ENCODE measurements at regions not wholly inside any gene's neighbourhood (a gene's known extent, or its start where the extent isn't known, plus 50 kb on each side); places are given as distances from the start of the nearest gene placed in this dataset.

GRCh38 chr21:21851205-21851604 is 853.0 kb downstream of the NCAM2 start:
- no peak for TF ChIP-seq CTCF (IDR thresholded peaks at IDR 0.05; ENCODE audit: extremely low read depth, insufficient read depth, missing control alignments)
- in situ Hi-C loops (cut with MboI; ENCODE audit: low pct_unique_long_range_greater_than_20kb, low sequenced_read_pairs, unreplicated experiment): no loop called here
- no peak for DNase-seq (ENCODE audit: low spot score)

GRCh38 chr21:21851657-21852056 is 853.4 kb downstream of the NCAM2 start:
- no peak for DNase-seq (ENCODE audit: low spot score)
- in situ Hi-C loops (cut with MboI; ENCODE audit: low pct_unique_long_range_greater_than_20kb, low sequenced_read_pairs, unreplicated experiment): no loop called here
- TF ChIP-seq CTCF (IDR thresholded peaks at IDR 0.05; ENCODE audit: extremely low read depth, insufficient read depth, missing control alignments): no peak

- no peak for DNase-seq (ENCODE audit: low spot score)
- in situ Hi-C loops (cut with MboI; ENCODE audit: low pct_unique_long_range_greater_than_20kb, low sequenced_read_pairs, unreplicated experiment): no loop called here
- no peak for TF ChIP-seq CTCF (IDR thresholded peaks at IDR 0.05; ENCODE audit: extremely low read depth, insufficient read depth, missing control alignments)
These were observed 860.5 kb downstream of the NCAM2 start for GRCh38 chr21:21858502-21859334.

GRCh38 chr21:21860888-21861287 is 862.7 kb downstream of the NCAM2 start:
- no peak for TF ChIP-seq CTCF (IDR thresholded peaks at IDR 0.05; ENCODE audit: extremely low read depth, insufficient read depth, missing control alignments)
- DNase-seq (ENCODE audit: low spot score): no peak
- in situ Hi-C loops (cut with MboI; ENCODE audit: low pct_unique_long_range_greater_than_20kb, low sequenced_read_pairs, unreplicated experiment): no loop called here

GRCh38 chr21:21864321-21864840 is 866.2 kb downstream of the NCAM2 start:
- no peak for TF ChIP-seq CTCF (IDR thresholded peaks at IDR 0.05; ENCODE audit: extremely low read depth, insufficient read depth, missing control alignments)
- no peak for DNase-seq (ENCODE audit: low spot score)
- in situ Hi-C loops (cut with MboI; ENCODE audit: low pct_unique_long_range_greater_than_20kb, low sequenced_read_pairs, unreplicated experiment): no loop called here

- in situ Hi-C loops (cut with MboI; ENCODE audit: low pct_unique_long_range_greater_than_20kb, low sequenced_read_pairs, unreplicated experiment): no loop called here
- TF ChIP-seq CTCF (IDR thresholded peaks at IDR 0.05; ENCODE audit: extremely low read depth, insufficient read depth, missing control alignments): no peak
- DNase-seq (ENCODE audit: low spot score): no peak
These were observed 899.2 kb downstream of the NCAM2 start for GRCh38 chr21:21897275-21897883.
